Upper lobe of left lung (tissue), 4 donors: ENCODE measurements at regions not wholly inside any gene's neighbourhood (a gene's known extent, or its start where the extent isn't known, plus 50 kb on each side); places are given as distances from the start of the nearest gene placed in this dataset.

Source experiments
- POLR2A ChIP-seq, 4 donors: fragments of 450-650 bp; IDR thresholded peaks; one replicate each; pipeline ENCODE4 v1.5.1; 2016 to 2017; ENCODE audit warnings: antibody characterized with exemption in 4 of 4, mild to moderate bottlenecking in 2 of 4
- TF ChIP-seq, protein P1 (sequence below), 6 experiments: fragments of 450-650 bp in 4 of 6; fragments of 200-600 bp in 2 of 6; sonication (generic) in 2 of 6; IDR thresholded peaks; one replicate each; pipeline ENCODE4 v1.5.1; 2016 to 2019; ENCODE audit warnings: antibody characterized with exemption in 6 of 6

DNA sequence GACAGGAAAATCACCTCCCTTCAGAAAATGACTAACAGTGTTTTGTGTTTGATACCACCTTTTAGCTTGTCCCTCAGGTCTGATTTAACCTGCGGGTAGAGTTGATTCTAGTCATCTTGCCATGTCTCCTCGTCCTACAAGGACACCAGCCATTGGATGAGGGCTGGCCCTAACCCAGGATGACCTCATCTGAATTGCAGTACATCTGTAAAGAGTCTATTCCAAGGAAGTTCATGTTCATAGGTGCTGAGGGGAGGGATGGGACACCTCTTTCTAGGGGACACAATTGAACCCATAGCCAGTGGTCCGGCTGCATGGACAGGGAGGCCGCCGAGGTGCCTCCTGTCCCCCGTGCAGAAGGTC, 52.0 kb upstream of the DACT2 start:
- TF ChIP-seq POLR2A (IDR thresholded peaks at IDR 0.05) = no peak
- TF ChIP-seq, protein P1, sequence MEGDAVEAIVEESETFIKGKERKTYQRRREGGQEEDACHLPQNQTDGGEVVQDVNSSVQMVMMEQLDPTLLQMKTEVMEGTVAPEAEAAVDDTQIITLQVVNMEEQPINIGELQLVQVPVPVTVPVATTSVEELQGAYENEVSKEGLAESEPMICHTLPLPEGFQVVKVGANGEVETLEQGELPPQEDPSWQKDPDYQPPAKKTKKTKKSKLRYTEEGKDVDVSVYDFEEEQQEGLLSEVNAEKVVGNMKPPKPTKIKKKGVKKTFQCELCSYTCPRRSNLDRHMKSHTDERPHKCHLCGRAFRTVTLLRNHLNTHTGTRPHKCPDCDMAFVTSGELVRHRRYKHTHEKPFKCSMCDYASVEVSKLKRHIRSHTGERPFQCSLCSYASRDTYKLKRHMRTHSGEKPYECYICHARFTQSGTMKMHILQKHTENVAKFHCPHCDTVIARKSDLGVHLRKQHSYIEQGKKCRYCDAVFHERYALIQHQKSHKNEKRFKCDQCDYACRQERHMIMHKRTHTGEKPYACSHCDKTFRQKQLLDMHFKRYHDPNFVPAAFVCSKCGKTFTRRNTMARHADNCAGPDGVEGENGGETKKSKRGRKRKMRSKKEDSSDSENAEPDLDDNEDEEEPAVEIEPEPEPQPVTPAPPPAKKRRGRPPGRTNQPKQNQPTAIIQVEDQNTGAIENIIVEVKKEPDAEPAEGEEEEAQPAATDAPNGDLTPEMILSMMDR (IDR thresholded peaks at IDR 0.05) = no peak
